GM06990 (cell line): ENCODE measurements at regions not wholly inside any gene's neighbourhood (a gene's known extent, or its start where the extent isn't known, plus 50 kb on each side); places are given as distances from the start of the nearest gene placed in this dataset.

Experiments used
- DNase-seq: peaks from one replicate; pipeline ENCODE4 v3.0.0-alpha.2; 2011; ENCODE audit not compliant: insufficient read length; ENCODE audit errors: extremely low read depth
- H3K27me3 ChIP-seq: replicated peaks from 2 replicates; pipeline ENCODE4 v1.6.0; 2011; ENCODE audit warnings: low read length; ENCODE audit not compliant: control insufficient read depth, insufficient read depth
- H3K36me3 ChIP-seq: 2 replicates; pipeline ENCODE4 v1.5.1; 2011; ENCODE audit warnings: low read length; ENCODE audit not compliant: control insufficient read depth, insufficient read depth
- H3K4me3 ChIP-seq: replicated peaks from 2 replicates; pipeline ENCODE4 v1.5.1; 2011; ENCODE audit warnings: low read depth, mild to moderate bottlenecking, control low read depth, low read length
- TF ChIP-seq, protein P1 (sequence below): IDR thresholded peaks from 2 replicates; pipeline ENCODE4 v1.5.1; 2011; ENCODE audit warnings: low read length, control low read depth, mild to moderate bottlenecking, inconsistent platforms; ENCODE audit not compliant: insufficient read depth, poor library complexity, severe bottlenecking

DNA sequence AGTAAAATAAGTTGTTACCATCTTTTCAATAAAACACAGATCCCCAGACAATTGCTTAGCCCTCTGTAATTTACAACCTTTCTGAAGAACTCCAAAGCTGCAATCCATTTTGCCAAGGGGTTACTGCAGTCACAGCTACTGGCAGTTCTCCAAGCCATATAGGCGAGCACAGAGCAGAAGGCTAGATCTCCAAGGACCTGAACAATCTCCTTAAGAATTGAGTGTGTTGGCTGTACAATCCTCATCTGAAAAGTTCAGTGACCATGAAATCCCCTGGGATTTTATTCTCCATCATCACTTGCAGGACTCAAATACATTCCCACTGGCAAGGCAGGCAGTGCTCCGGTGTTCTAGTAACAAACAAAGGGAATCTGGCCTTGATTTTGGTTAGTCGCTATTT, 103.9 kb upstream of the LRP1B start:
- DNase-seq, result no peak
- TF ChIP-seq, protein P1, sequence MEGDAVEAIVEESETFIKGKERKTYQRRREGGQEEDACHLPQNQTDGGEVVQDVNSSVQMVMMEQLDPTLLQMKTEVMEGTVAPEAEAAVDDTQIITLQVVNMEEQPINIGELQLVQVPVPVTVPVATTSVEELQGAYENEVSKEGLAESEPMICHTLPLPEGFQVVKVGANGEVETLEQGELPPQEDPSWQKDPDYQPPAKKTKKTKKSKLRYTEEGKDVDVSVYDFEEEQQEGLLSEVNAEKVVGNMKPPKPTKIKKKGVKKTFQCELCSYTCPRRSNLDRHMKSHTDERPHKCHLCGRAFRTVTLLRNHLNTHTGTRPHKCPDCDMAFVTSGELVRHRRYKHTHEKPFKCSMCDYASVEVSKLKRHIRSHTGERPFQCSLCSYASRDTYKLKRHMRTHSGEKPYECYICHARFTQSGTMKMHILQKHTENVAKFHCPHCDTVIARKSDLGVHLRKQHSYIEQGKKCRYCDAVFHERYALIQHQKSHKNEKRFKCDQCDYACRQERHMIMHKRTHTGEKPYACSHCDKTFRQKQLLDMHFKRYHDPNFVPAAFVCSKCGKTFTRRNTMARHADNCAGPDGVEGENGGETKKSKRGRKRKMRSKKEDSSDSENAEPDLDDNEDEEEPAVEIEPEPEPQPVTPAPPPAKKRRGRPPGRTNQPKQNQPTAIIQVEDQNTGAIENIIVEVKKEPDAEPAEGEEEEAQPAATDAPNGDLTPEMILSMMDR, result no peak
- Histone ChIP-seq H3K27me3 (no peaks in the 10 kb centered on the region), H3K4me3 (no peak overlapping the region), H3K36me3 (no peaks in the 10 kb centered on the region)

DNA sequence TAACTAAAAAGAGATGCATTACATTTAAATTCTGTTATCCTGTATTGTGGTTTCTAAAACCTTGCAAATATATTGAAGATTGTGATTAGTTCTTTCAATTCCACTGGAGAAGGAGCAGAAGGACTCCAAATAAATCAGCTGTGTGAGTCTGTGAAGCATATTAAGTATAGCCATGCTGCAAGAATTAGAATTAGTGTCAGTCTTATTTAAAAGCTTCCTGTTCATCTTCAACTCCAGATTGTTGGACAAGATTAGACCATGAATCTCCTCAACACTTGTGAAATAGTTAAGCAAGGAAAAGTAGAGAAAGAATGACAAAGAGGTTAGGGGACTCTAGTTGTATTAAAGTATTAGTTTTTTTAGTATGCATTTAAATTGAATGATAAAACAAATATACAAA, 92.5 kb upstream of the LRP1B start:
- H3K4me3 ChIP-seq, result no peak overlapping the region
- no peaks in the 10 kb centered on the region for H3K27me3 ChIP-seq
- TF ChIP-seq, protein P1, result no peak
- H3K36me3 ChIP-seq, result no peaks in the 10 kb centered on the region
- DNase-seq, result no peak

GRCh38 chr2:142222715-142223114, 91.9 kb upstream of the LRP1B start:
- H3K4me3 ChIP-seq, result no peak overlapping the region

DNA sequence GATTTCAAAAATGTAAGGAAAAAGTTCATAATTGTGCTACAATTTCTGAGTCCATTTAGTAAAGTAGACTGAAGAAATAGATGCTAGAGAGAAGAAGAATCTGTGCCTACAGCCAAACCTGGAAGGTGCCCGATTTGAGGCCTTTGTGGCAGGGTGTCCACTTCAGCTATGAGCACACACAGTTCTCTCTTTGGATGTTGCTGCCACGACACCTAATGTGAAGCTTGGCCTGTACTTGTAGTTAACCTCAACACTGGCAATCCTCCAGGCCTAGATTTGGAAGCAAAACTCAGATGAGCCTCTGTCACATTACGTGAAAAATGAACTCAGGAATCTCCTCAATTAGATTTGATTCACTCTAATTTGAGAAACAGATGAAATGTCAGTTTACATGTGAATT, 90.1 kb upstream of the LRP1B start:
- Histone ChIP-seq H3K36me3 (no peaks in the 10 kb centered on the region), H3K27me3 (no peaks in the 10 kb centered on the region), H3K4me3 (no peak overlapping the region)
- no peak for DNase-seq
- TF ChIP-seq, protein P1, result no peak

More at GRCh38 chr2:142222715-142223114, 91.9 kb upstream of the LRP1B start:
- TF ChIP-seq, protein P1, result no peak
- H3K36me3 ChIP-seq, result no peaks in the 10 kb centered on the region
- DNase-seq, result no peak
- no peaks in the 10 kb centered on the region for H3K27me3 ChIP-seq

DNA sequence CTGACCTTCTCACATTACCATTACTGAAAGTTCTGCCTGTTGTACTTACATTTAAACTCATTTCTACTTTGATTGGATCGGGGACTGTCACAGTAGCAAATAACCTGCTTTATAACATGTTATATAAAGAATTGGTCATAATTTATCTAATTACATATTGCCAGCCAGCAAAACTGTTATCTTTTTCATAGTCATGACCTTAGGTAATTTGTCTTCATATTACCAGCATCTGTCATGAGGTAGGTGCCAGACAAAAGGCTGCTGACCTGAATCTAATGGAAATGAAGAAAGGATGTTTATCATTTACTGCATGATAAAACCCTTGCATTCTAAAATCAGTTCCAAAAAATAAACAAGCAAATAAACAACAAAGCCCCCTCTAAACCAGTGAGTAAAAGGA, 89.4 kb upstream of the LRP1B start:
- Histone ChIP-seq H3K36me3 (no peaks in the 10 kb centered on the region), H3K27me3 (no peaks in the 10 kb centered on the region), H3K4me3 (no peak overlapping the region)
- no peak for DNase-seq
- TF ChIP-seq, protein P1, result no peak

DNA sequence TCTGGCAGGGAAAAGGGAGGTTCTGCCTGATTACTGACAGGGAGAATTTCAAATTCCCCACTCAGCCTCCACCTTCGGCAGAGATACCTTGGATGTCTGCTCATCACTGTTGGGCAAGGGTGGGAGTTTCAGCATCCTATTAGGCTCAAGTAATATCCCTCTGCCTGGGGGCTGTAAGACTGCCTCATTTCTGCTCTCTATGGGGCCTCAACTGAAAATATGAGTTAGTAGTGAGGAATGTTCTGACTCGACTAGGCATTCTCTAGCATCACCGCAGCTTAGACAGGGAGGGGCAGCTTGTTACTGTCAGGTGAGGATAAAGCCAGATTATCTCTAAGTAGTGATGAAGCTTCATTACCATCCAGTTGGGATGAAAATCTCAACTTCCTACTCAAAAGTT, 87.7 kb upstream of the LRP1B start:
- Histone ChIP-seq H3K36me3 (no peaks in the 10 kb centered on the region), H3K4me3 (no peak overlapping the region), H3K27me3 (no peaks in the 10 kb centered on the region)
- TF ChIP-seq, protein P1, result no peak
- no peak for DNase-seq
